ENCODE measurements at regions not wholly inside any gene's neighbourhood (a gene's known extent, or its start where the extent isn't known, plus 50 kb on each side); places are given as distances from the start of the nearest gene placed in this dataset.

DNA sequence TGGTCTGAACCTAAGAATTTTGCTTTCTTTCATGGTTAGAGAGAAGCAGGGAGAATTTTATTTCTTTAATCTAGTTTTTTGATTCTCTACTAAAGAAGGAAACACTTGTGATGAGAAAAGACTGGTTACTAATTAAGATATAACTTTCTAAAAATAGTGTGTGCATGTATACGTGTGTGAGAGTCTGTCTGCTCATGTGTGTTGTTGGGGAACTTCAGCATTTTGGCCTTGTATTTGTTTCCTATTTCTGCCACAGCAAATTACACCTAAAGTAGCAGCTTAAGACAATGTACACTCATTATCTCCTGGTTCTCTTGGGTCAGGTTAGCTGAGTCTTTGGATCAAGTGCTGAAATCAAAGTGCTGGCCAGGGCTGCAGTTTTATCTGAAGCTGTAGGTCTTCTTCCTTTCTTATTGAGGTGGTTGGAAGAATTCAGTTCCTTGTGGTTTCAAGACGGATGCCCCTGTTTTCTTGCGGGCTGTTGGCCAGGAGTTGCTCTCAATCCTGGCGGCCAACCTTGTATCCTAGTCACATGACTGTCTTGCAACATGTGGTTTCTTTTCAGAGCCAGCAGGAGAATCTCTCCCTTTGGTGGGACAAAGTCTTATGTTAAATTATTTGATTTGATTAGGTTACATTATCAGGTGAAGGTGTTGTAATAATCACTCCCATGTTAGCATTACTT, 188.4 kb upstream of the CLNK start:
- H3K27ac ChIP-seq = no peak overlapping the region
- TF ChIP-seq, protein P1, sequence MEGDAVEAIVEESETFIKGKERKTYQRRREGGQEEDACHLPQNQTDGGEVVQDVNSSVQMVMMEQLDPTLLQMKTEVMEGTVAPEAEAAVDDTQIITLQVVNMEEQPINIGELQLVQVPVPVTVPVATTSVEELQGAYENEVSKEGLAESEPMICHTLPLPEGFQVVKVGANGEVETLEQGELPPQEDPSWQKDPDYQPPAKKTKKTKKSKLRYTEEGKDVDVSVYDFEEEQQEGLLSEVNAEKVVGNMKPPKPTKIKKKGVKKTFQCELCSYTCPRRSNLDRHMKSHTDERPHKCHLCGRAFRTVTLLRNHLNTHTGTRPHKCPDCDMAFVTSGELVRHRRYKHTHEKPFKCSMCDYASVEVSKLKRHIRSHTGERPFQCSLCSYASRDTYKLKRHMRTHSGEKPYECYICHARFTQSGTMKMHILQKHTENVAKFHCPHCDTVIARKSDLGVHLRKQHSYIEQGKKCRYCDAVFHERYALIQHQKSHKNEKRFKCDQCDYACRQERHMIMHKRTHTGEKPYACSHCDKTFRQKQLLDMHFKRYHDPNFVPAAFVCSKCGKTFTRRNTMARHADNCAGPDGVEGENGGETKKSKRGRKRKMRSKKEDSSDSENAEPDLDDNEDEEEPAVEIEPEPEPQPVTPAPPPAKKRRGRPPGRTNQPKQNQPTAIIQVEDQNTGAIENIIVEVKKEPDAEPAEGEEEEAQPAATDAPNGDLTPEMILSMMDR (conservative IDR thresholded peaks at IDR 0.05) = no peak

DNA sequence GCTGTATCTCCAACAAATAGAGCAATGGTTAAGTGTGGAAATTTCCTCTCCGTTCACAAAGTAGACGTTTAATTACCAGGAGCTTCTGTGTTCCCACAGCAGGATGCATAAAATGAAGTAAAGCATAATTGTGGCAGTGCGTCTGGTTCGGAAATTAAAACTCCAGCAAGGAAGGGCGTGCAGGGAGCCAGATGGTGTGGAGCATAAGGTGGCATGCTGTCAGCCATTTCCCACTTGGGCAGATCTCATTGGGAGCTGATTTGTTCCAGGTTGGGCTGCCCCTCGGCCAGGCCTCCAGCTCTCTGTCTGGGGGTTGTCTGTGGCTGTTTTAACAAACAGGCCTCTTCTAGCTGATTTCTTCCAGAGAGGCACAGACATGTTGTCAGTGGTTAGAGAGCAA, 182.1 kb upstream of the CLNK start:
- TF ChIP-seq, protein P1 (conservative IDR thresholded peaks at IDR 0.05) = no peak
- H3K27ac ChIP-seq = no peak overlapping the region

DNA sequence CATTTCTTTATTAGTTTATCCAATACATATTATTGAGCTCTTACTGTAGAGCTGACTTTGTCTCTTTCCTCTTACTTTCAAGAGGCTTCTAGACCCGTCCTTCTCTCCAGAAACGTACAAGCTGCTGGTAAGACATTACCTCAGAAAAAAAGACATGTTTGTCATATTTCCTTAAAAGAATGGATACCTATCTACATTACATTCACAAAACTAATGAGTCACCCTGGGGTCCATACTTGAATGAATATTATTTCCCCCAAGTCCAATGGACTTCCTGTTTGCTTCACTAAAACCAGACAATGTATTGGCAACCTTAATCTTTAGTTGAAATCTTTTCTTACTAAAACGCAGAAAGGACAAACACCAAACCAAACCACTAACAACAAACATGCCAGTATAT, 176.5 kb upstream of the CLNK start:
- no peak overlapping the region for H3K27ac ChIP-seq
- TF ChIP-seq, protein P1 (conservative IDR thresholded peaks at IDR 0.05) = no peak

DNA sequence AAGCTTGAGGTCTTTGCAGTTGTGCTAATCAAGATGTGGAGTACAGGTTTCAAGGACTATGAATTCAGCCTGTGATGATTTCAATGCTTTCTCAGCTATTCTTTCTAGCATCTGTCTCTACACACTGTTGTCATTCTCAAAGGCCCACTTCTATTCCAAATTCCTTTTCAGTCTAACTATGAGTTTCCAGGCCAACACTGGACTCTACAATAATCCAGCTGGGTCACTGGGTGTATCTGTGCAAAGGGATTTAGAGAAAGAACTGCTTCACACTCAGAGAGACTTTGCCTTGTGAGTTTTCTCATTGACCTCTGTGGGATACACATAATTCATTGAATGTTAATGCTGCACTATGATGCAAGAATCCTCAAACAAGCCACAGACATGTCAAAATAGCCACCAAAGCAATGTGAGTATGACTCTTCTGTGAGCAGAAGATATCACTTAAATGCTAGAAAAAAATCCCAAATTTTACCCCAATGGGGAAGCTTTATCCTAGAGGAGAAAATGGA, 171.8 kb upstream of the CLNK start:
- H3K27ac ChIP-seq = peak overlapping the region; percentile 54
- TF ChIP-seq, protein P1 (conservative IDR thresholded peaks at IDR 0.05) = no peak

DNA sequence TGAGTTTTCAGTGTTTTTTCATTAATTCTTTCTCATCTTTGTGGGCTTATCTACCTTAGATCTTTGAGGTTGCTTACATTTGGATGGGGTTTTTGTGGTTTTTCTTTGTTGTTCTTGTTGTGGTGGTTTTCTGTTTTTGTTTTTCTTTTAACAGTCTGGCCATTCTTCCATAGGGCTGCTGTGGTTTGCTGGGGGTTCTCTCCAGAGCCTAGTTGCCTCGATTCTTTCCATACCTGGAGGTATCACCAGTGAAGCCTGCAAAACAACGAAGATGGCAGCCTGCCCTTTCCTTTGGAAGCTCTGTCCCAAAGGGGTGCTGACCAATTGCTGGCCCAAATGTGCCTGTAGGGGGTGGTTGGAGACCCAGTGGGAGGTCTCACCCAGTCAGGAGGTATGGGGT, 168.6 kb upstream of the CLNK start:
- no peak overlapping the region; the same call in 1 of the 2 replicates for H3K27ac ChIP-seq
- TF ChIP-seq, protein P1 (conservative IDR thresholded peaks at IDR 0.05) = no peak

DNA sequence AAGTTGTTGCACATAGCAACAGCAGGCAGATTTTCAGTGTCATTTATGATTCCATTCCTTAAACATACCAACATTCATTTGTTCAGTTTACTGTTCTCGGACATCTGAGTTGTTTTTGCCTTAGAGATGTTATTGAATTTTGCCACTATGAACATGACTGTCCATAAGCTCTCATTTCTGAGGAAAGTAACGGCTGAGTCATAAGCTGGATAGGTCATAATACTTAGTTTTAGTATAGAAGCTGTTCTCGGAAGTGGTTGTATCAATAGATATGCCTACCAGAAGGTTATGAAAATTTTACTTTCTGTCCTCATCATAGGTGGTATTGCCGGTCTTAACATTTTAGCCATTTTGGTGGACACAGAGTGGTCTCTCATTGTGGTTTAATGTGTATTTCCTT, 157.1 kb upstream of the CLNK start:
- no peak overlapping the region for H3K27ac ChIP-seq

DNA sequence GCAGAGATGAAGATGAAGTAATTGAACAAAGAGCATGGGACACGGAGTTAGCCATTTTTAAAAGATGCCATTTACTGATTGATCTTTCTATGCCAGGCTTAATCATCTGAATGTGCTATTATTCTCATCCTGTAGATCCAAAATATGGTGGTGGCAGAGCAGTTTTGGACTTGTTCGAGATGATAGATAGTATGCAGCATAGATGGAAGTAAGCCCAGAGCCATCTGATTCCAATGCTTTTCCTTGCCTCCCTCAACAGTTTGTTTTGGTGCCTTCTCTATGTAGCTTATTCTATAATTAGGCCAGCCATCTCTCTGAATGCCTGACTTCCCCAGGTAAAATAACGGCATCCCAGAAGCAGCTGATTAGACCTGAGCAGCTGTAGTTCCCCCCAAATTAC, 152.6 kb upstream of the CLNK start:
- TF ChIP-seq, protein P1 (conservative IDR thresholded peaks at IDR 0.05) = no peak
- peak overlapping the region; percentile 47 for H3K27ac ChIP-seq

More for the DNA sequence above, 157.1 kb upstream of the CLNK start:
- TF ChIP-seq, protein P1 (conservative IDR thresholded peaks at IDR 0.05) = no peak
